Fibroblast of lung (primary cell): ENCODE measurements at regions not wholly inside any gene's neighbourhood (a gene's known extent, or its start where the extent isn't known, plus 50 kb on each side); places are given as distances from the start of the nearest gene placed in this dataset.

Experiments
- DNase-seq, 2 donors: peaks; one replicate each; pipeline versions ENCODE4 v3.0.0 to v3.0.0-alpha.2; 2010; ENCODE audit warnings: low read depth in 2 of 2
- H2AFZ ChIP-seq: 2 replicates; pipeline ENCODE4 v1.5.1; 2012; ENCODE audit warnings: low read length, control low read depth, inconsistent platforms
- H3K27ac ChIP-seq: 2 replicates; pipeline ENCODE4 v1.5.1; 2011; ENCODE audit warnings: low read length, control low read depth; ENCODE audit not compliant: insufficient read depth
- H3K27me3 ChIP-seq: 2 replicates; pipeline ENCODE4 v1.5.1; 2011; ENCODE audit warnings: mild to moderate bottlenecking, low read length; ENCODE audit not compliant: control insufficient read depth, insufficient read depth
- H3K36me3 ChIP-seq: 2 replicates; pipeline ENCODE4 v1.5.1; 2011; ENCODE audit warnings: low read length; ENCODE audit not compliant: control insufficient read depth, insufficient read depth
- H3K4me1 ChIP-seq: 2 replicates; pipeline ENCODE4 v1.5.1; 2011; ENCODE audit warnings: low read length; ENCODE audit not compliant: control insufficient read depth, insufficient read depth; ENCODE audit errors: extremely low read depth
- H3K4me2 ChIP-seq: 2 replicates; pipeline ENCODE4 v1.5.1; 2011; ENCODE audit warnings: low read length, control low read depth; ENCODE audit not compliant: insufficient read depth; ENCODE audit errors: extremely low read depth
- H3K4me3 ChIP-seq, 4 experiments: fragments of 200-600 bp in 1 of 4; sonication (generic) in 1 of 4; replicated peaks in 1 of 4; 2 replicates each; pipeline ENCODE4 v1.5.1; 2011 to 2016; ENCODE audit warnings: low read length in 4 of 4, low read depth in 3 of 4, mild to moderate bottlenecking in 3 of 4, control low read depth in 2 of 4, inconsistent platforms in 1 of 4, mixed read lengths in 1 of 4; ENCODE audit not compliant: insufficient read depth in 1 of 4; ENCODE audit errors: control extremely low read depth in 1 of 4
- H3K79me2 ChIP-seq: 2 replicates; pipeline ENCODE4 v1.5.1; 2012; ENCODE audit warnings: mild to moderate bottlenecking, low read length, inconsistent platforms; ENCODE audit not compliant: control insufficient read depth, insufficient read depth
- H3K9ac ChIP-seq: 2 replicates; pipeline ENCODE4 v1.5.1; 2011; ENCODE audit warnings: mild to moderate bottlenecking, low read length, control low read depth; ENCODE audit not compliant: insufficient read depth
- H3K9me3 ChIP-seq: 2 replicates; pipeline ENCODE4 v1.5.1; 2012; ENCODE audit warnings: low read depth, low read length; ENCODE audit not compliant: control insufficient read depth, insufficient read depth
- H4K20me1 ChIP-seq: 2 replicates; pipeline ENCODE4 v1.5.1; 2011; ENCODE audit warnings: low read length; ENCODE audit not compliant: control insufficient read depth, insufficient read depth; ENCODE audit errors: extremely low read depth
- EZH2 ChIP-seq: IDR thresholded peaks from 2 replicates; pipeline ENCODE4 v1.5.1; 2012; ENCODE audit warnings: low read length, control low read depth, mild to moderate bottlenecking; ENCODE audit errors: missing control alignments
- TF ChIP-seq, protein P1 (sequence below), 2 donors: IDR thresholded peaks in 1 of 2; conservative IDR thresholded peaks in 1 of 2; 1 replicate in 1 of 2; 2 replicates in 1 of 2; pipeline ENCODE4 v1.5.1; 2011 to 2012; ENCODE audit warnings: low read length in 2 of 2, control low read depth in 1 of 2, inconsistent platforms in 1 of 2, low read depth in 1 of 2, mild to moderate bottlenecking in 1 of 2

DNA sequence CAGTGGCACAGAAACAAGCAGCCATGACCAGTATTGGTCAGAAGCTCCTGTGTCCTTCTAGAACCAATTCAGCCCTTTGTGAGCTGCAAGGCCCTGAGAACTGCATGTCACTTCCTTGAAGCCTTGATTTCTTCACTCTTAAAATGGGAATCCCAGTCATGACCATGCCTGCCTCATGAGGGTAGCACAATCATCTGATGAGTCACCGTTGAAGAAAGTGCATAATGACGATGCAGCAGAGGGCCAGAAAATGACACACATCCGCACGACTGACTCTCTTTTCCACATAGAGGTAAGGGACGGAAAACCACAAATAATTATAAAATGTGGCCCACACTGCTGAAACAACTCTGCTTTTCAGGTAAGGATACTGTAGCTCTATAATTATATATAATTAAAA lies 777.4 kb downstream of the BCL11B start:
- Histone ChIP-seq H3K4me3 (no peak overlapping the region), H3K27ac (no peak overlapping the region), H2AFZ (no peak overlapping the region), H4K20me1 (no peaks in the 10 kb centered on the region), H3K4me2 (no peak overlapping the region), H3K9me3 (no peaks in the 10 kb centered on the region), H3K4me1 (no peaks in the 10 kb centered on the region), H3K79me2 (no peaks in the 10 kb centered on the region), H3K36me3 (no peaks in the 10 kb centered on the region), H3K9ac (no peak overlapping the region), H3K27me3 (no peaks in the 10 kb centered on the region)
- DNase-seq, result peak in 1 of 2 donors; percentile 70
- TF ChIP-seq, protein P1, sequence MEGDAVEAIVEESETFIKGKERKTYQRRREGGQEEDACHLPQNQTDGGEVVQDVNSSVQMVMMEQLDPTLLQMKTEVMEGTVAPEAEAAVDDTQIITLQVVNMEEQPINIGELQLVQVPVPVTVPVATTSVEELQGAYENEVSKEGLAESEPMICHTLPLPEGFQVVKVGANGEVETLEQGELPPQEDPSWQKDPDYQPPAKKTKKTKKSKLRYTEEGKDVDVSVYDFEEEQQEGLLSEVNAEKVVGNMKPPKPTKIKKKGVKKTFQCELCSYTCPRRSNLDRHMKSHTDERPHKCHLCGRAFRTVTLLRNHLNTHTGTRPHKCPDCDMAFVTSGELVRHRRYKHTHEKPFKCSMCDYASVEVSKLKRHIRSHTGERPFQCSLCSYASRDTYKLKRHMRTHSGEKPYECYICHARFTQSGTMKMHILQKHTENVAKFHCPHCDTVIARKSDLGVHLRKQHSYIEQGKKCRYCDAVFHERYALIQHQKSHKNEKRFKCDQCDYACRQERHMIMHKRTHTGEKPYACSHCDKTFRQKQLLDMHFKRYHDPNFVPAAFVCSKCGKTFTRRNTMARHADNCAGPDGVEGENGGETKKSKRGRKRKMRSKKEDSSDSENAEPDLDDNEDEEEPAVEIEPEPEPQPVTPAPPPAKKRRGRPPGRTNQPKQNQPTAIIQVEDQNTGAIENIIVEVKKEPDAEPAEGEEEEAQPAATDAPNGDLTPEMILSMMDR (conservative IDR thresholded peaks at IDR 0.05 in 1 of 2, IDR thresholded peaks at IDR 0.05 in 1 of 2; ENCODE audit: low read depth in 1 of 2, low read length in 2 of 2), result no peak
- TF ChIP-seq EZH2, result no peak

DNA sequence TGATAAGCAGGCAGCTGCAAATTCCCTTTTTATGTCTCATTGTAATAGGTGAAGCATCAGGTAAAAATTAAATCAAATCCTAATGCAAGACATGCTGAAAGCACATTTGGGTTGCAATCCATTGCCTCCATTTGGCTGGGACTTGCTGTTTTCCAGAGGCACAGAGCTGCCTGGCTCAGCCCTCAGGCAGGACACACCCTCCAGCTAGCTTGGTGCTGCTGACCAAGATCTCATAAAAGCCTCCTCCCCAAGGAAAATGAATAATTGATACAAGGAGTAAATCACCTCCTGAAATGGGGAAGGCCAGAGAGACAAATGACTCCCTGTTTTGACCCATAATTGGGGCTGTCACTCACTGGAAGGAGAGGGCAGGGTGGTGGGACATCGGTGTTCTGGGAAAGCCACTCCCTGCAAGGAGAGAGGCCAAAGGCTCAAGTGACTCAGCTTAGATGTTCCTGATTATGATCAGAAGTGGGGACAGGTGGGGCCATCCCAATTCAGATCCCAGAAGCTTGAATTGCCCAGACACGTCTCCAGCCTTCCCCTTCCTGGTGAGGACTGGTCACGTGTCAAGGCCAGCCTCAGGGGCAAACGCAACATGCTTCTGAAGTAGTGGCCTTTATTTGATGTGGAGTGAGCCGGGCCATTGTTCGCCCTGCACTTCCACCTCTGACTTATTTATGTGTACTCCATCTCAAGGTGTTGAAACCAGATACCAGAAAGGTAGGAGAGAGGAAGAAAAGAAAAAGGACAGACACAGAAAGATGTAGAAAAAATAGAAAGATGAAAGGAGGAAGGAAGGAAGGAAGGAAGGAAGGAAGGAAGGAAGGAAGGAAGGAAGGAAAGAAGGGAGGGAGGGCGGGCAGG lies 773.7 kb downstream of the BCL11B start:
- DNase-seq, result no peak
- Histone ChIP-seq H3K4me1 (no peaks in the 10 kb centered on the region), H2AFZ (no peak overlapping the region), H3K9me3 (no peaks in the 10 kb centered on the region), H4K20me1 (no peaks in the 10 kb centered on the region), H3K27me3 (no peaks in the 10 kb centered on the region), H3K36me3 (no peaks in the 10 kb centered on the region), H3K27ac (no peak overlapping the region), H3K9ac (no peak overlapping the region), H3K4me2 (no peak overlapping the region), H3K79me2 (no peaks in the 10 kb centered on the region), H3K4me3 (no peak overlapping the region)
- TF ChIP-seq, protein P1 (conservative IDR thresholded peaks at IDR 0.05 in 1 of 2, IDR thresholded peaks at IDR 0.05 in 1 of 2; ENCODE audit: low read depth in 1 of 2, low read length in 2 of 2), result no peak
- no peak for TF ChIP-seq EZH2

DNA sequence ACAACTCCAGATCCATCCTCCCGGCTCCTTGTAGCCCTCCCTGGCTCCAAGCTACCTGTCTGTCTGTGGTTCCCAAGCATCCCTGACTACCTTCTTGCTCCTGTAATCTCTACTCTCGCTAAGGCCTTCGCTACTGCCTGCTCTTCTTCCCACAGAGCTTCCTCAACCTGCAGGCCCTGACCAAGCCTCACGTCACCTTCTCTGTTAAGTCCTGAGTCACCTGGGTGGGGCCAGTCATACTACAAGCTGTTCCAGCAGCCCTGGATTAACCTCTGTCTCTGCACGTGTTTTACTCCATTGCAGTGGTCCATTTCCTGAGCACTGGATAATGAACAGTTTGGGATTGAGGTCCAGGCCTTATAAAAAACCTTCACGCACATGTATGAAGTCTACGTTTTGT lies 770.7 kb downstream of the BCL11B start:
- Histone ChIP-seq H3K27ac (no peak overlapping the region), H4K20me1 (no peaks in the 10 kb centered on the region), H2AFZ (no peak overlapping the region), H3K4me1 (no peaks in the 10 kb centered on the region), H3K9ac (no peak overlapping the region), H3K79me2 (no peaks in the 10 kb centered on the region), H3K9me3 (no peaks in the 10 kb centered on the region), H3K27me3 (no peaks in the 10 kb centered on the region), H3K4me3 (no peak overlapping the region), H3K36me3 (no peaks in the 10 kb centered on the region), H3K4me2 (no peak overlapping the region)
- TF ChIP-seq, protein P1 (conservative IDR thresholded peaks at IDR 0.05 in 1 of 2, IDR thresholded peaks at IDR 0.05 in 1 of 2; ENCODE audit: low read depth in 1 of 2, low read length in 2 of 2), result no peak
- no peak for TF ChIP-seq EZH2
- peak in 1 of 2 donors; percentile 1 for DNase-seq
